H1 (cell line): ENCODE measurements at regions not wholly inside any gene's neighbourhood (a gene's known extent, or its start where the extent isn't known, plus 50 kb on each side); places are given as distances from the start of the nearest gene placed in this dataset.

Source experiments
- CTCF ChIA-PET: fragments of 300-600 bp; sonication (Branson Sonifier 250); formaldehyde crosslinking; loops from one replicate; lab custom pipeline; 2021; ENCODE audit not compliant: partially characterized antibody; lab: Charles Lee
- POLR2A ChIA-PET: fragments of 300-600 bp; sonication (Branson Sonifier 250); formaldehyde crosslinking; loops from one replicate; lab custom pipeline; 2021; ENCODE audit warnings: inconsistent platforms; ENCODE audit not compliant: partially characterized antibody; lab: Charles Lee
- DNase-seq, 2 experiments: peaks; one replicate each; pipeline versions ENCODE4 v3.0.0 to v3.0.0-alpha.2; 2010 to 2022; ENCODE audit warnings: low spot score in 2 of 2, low read depth in 1 of 2, mixed read lengths in 1 of 2
- FAIRE-seq: peaks from 2 replicates; lab custom pipeline; 2011; peaks lifted over from hg19 to GRCh38; lab: Jason Lieb, UNC
- H2AFZ ChIP-seq: 2 replicates; pipeline ENCODE4 v1.8.1; 2012; ENCODE audit warnings: low read length, inconsistent platforms
- H2AK5ac ChIP-seq: 2 replicates; pipeline ENCODE4 v1.6.1; 2013; ENCODE audit warnings: low read depth, low read length
- H2BK120ac ChIP-seq: replicated peaks from 2 replicates; pipeline ENCODE3; 2013; ENCODE audit warnings: low read depth, low read length, inconsistent platforms
- H2BK12ac ChIP-seq: 2 replicates; pipeline ENCODE4 v1.6.1; 2013; ENCODE audit warnings: low read depth, low read length
- H2BK15ac ChIP-seq: 2 replicates; pipeline ENCODE4 v1.6.1; 2013; ENCODE audit warnings: low read length
- H2BK20ac ChIP-seq: 2 replicates; pipeline ENCODE4 v1.6.1; 2013; ENCODE audit warnings: low read length
- H2BK5ac ChIP-seq: 2 replicates; pipeline ENCODE4 v1.6.1; 2013; ENCODE audit warnings: low read depth, low read length
- H3K14ac ChIP-seq: 2 replicates; pipeline ENCODE4 v1.6.1; 2013; ENCODE audit warnings: inconsistent platforms; ENCODE audit not compliant: insufficient read length
- H3K18ac ChIP-seq: 2 replicates; pipeline ENCODE4 v1.6.1; 2013; ENCODE audit warnings: low read length; ENCODE audit errors: extremely low read depth
- H3K23ac ChIP-seq: 2 replicates; pipeline ENCODE4 v1.6.1; 2013; ENCODE audit warnings: inconsistent platforms; ENCODE audit not compliant: insufficient read length
- H3K23me2 ChIP-seq: 2 replicates; pipeline ENCODE4 v1.6.1; 2013; ENCODE audit warnings: low read depth, low read length
- H3K27ac ChIP-seq: 2 replicates; pipeline ENCODE4 v1.6.1; 2011; ENCODE audit warnings: low read depth, low read length, inconsistent platforms
- H3K27me3 ChIP-seq, 4 experiments: replicated peaks in 1 of 4; 1 replicate in 1 of 4; 2 replicates in 3 of 4; pipeline versions ENCODE4 v1.6.1 to v1.8.1; 2011 to 2013; ENCODE audit warnings: low read length in 3 of 4, mild to moderate bottlenecking in 3 of 4, inconsistent platforms in 2 of 4, mixed read lengths in 2 of 4, moderate library complexity in 1 of 4; ENCODE audit not compliant: control insufficient read depth in 3 of 4, insufficient read depth in 3 of 4; ENCODE audit errors: extremely low read depth in 1 of 4
- H3K36me3 ChIP-seq, 4 experiments: 2 replicates each; pipeline versions ENCODE4 v1.6.1 to v1.8.1; 2011 to 2013; ENCODE audit warnings: mild to moderate bottlenecking in 4 of 4, low read length in 3 of 4, moderate library complexity in 2 of 4, control low read depth in 1 of 4, inconsistent platforms in 1 of 4; ENCODE audit not compliant: insufficient read depth in 4 of 4, control insufficient read depth in 2 of 4
- H3K4ac ChIP-seq: replicated peaks from 2 replicates; pipeline ENCODE3; 2013; ENCODE audit warnings: low read length, low read depth, mixed read lengths, inconsistent platforms; ENCODE audit not compliant: insufficient read length
- H3K4me1 ChIP-seq, 4 experiments: replicated peaks in 1 of 4; 1 replicate in 1 of 4; 2 replicates in 3 of 4; pipeline versions ENCODE4 v1.6.1 to v1.8.1; 2011 to 2013; ENCODE audit warnings: low read length in 3 of 4, inconsistent platforms in 2 of 4, mixed read lengths in 1 of 4; ENCODE audit not compliant: insufficient read depth in 4 of 4, control insufficient read depth in 3 of 4
- H3K4me2 ChIP-seq, 2 experiments: 2 replicates each; pipeline versions ENCODE4 v1.6.1 to v1.8.1; 2011 to 2013; ENCODE audit warnings: low read depth in 2 of 2, low read length in 2 of 2, control low read depth in 1 of 2, inconsistent platforms in 1 of 2, mild to moderate bottlenecking in 1 of 2; ENCODE audit not compliant: insufficient read depth in 1 of 2
- H3K4me3 ChIP-seq, 4 experiments: fragments of 200-600, 300-600 bp in 1 of 4; sonication (generic), shearing (Covaris generic), sonication (Bioruptor Twin) in 1 of 4; 2 replicates each; pipeline versions ENCODE4 v1.5.1 to v1.8.1; 2011 to 2016; ENCODE audit warnings: low read length in 4 of 4, low read depth in 3 of 4, control low read depth in 2 of 4, inconsistent platforms in 2 of 4, mild to moderate bottlenecking in 2 of 4, mixed read lengths in 1 of 4, moderate library complexity in 1 of 4; ENCODE audit not compliant: insufficient read depth in 2 of 4; ENCODE audit errors: extremely low read depth in 1 of 4
- H3K56ac ChIP-seq: replicated peaks from 2 replicates; pipeline ENCODE3; 2013; ENCODE audit warnings: low read depth, mild to moderate bottlenecking, mixed read lengths, low read length, inconsistent platforms; ENCODE audit not compliant: insufficient read length
- H3K79me1 ChIP-seq: 2 replicates; pipeline ENCODE4 v1.6.1; 2013; ENCODE audit warnings: low read depth, low read length, control low read depth
- H3K79me2 ChIP-seq, 2 experiments: 2 replicates each; pipeline versions ENCODE4 v1.6.1 to v1.8.1; 2012 to 2013; ENCODE audit warnings: low read length in 2 of 2, mild to moderate bottlenecking in 2 of 2, inconsistent platforms in 1 of 2; ENCODE audit not compliant: insufficient read depth in 2 of 2, control insufficient read depth in 1 of 2
- H3K9ac ChIP-seq, 4 experiments: replicated peaks in 1 of 4; 1 replicate in 1 of 4; 2 replicates in 3 of 4; pipeline versions ENCODE4 v1.6.1 to v1.8.1; 2011 to 2013; ENCODE audit warnings: low read depth in 3 of 4, low read length in 3 of 4, control low read depth in 2 of 4, mild to moderate bottlenecking in 2 of 4, moderate library complexity in 2 of 4, inconsistent platforms in 1 of 4; ENCODE audit errors: extremely low read depth in 1 of 4
- H3K9me3 ChIP-seq, 2 experiments: 2 replicates each; pipeline versions ENCODE4 v1.6.1 to v1.8.1; 2012 to 2013; ENCODE audit warnings: mild to moderate bottlenecking in 2 of 2, moderate library complexity in 2 of 2, control low read depth in 1 of 2, inconsistent platforms in 1 of 2, low read depth in 1 of 2, low read length in 1 of 2, mixed read lengths in 1 of 2; ENCODE audit not compliant: insufficient read depth in 2 of 2
- H4K20me1 ChIP-seq, 2 experiments: replicated peaks in 1 of 2; 2 replicates each; pipeline versions ENCODE3 to v1.8.1; 2011 to 2013; ENCODE audit warnings: inconsistent platforms in 2 of 2, low read length in 2 of 2, mild to moderate bottlenecking in 1 of 2; ENCODE audit not compliant: insufficient read depth in 2 of 2, control insufficient read depth in 1 of 2
- H4K5ac ChIP-seq: 2 replicates; pipeline ENCODE4 v1.6.1; 2013; ENCODE audit warnings: low read length, low read depth, mixed read lengths, inconsistent platforms; ENCODE audit not compliant: insufficient read length
- H4K8ac ChIP-seq: 2 replicates; pipeline ENCODE4 v1.8.0; 2013; ENCODE audit warnings: mild to moderate bottlenecking, moderate library complexity, low read length, inconsistent platforms; ENCODE audit not compliant: insufficient read depth; ENCODE audit errors: extremely low read depth
- H4K91ac ChIP-seq: replicated peaks from 2 replicates; pipeline ENCODE3; 2013; ENCODE audit warnings: low read length, mixed read lengths, inconsistent platforms; ENCODE audit not compliant: insufficient read length
- CHD1 ChIP-seq: IDR thresholded peaks from 2 replicates; pipeline ENCODE4 v1.6.1; 2012; ENCODE audit warnings: low read depth, low read length, improper control_type of control experiment
- CTCF ChIP-seq, 3 experiments: IDR thresholded peaks; 1 replicate in 2 of 3; 2 replicates in 1 of 3; pipeline versions ENCODE4 v1.5.1 to v1.6.1; 2011; ENCODE audit warnings: low read length in 3 of 3, mild to moderate bottlenecking in 3 of 3, inconsistent platforms in 2 of 3, low read depth in 1 of 3, moderate library complexity in 1 of 3; ENCODE audit not compliant: insufficient read depth in 1 of 3; ENCODE audit errors: control extremely low read depth in 1 of 3
- KDM1A ChIP-seq: fragments of 200-600, 300-600 bp; sonication (generic); IDR thresholded peaks from 2 replicates; pipeline ENCODE4 v1.7.1; 2016; ENCODE audit warnings: mild to moderate bottlenecking, low read length, borderline replicate concordance
- RXRA ChIP-seq: IDR thresholded peaks from 2 replicates; pipeline ENCODE4 v1.6.1; 2011; ENCODE audit warnings: low read depth, mild to moderate bottlenecking, low read length, moderate library complexity; ENCODE audit not compliant: insufficient read depth
- SP1 ChIP-seq: IDR thresholded peaks from 2 replicates; pipeline ENCODE4 v1.6.1; 2011; ENCODE audit warnings: low read depth, low read length
- SRF ChIP-seq: IDR thresholded peaks from 2 replicates; pipeline ENCODE4 v1.6.1; 2011; ENCODE audit warnings: mild to moderate bottlenecking, low read depth, low read length, moderate library complexity
- TAF1 ChIP-seq: IDR thresholded peaks from 2 replicates; pipeline ENCODE4 v1.6.1; 2011; ENCODE audit warnings: mild to moderate bottlenecking, low read depth, low read length
- TEAD4 ChIP-seq: IDR thresholded peaks from 2 replicates; pipeline ENCODE4 v1.6.1; 2012; ENCODE audit warnings: low read depth, low read length, inconsistent platforms, mixed read lengths
- USF2 ChIP-seq: IDR thresholded peaks from 2 replicates; pipeline ENCODE4 v1.6.1; 2011; ENCODE audit warnings: low read length, improper control_type of control experiment
- WGBS, 2 experiments: shearing (Covaris generic) in 1 of 2; methylation state at CpG; one replicate each; pipeline versions ENCODE4 v1.1.6 to v1.1.7; 2013 to 2015; ENCODE audit warnings: low lambda C conversion rate in 2 of 2, mixed read lengths in 2 of 2, inconsistent platforms in 1 of 2, low coverage in 1 of 2, missing lambda C conversion rate in 1 of 2; ENCODE audit not compliant: insufficient replicate concordance in 2 of 2, insufficient coverage in 1 of 2, insufficient read length in 1 of 2; ENCODE audit errors: extremely low coverage in 1 of 2, missing lambda C conversion rate in 1 of 2; 5-methylcytosine and 5-hydroxymethylcytosine counted together

GRCh38 chr6:88236612-88237360, 70.6 kb upstream of the CNR1 start:
- no peaks in the 10 kb centered on the region for H3K27me3 ChIP-seq
- H3K79me2 ChIP-seq, result no peaks in the 10 kb centered on the region
- 90% methylated on average over 7 of the region's 7 CpGs; no CpG with 5 or more reads in 1 of the 2 experiments for WGBS, 2 experiments
- TF ChIP-seq TEAD4, result no peak
- no peak for TF ChIP-seq KDM1A
- no peak for TF ChIP-seq SRF
- TF ChIP-seq CHD1, result no peak
- TF ChIP-seq RXRA, result no peak
- TF ChIP-seq SP1, result no peak
- TF ChIP-seq TAF1, result no peak
- no peak for TF ChIP-seq CTCF (IDR thresholded peaks at IDR 0.05; ENCODE audit: control extremely low read depth in 1 of 3, insufficient read depth in 1 of 3, low read depth in 1 of 3, low read length in 3 of 3)
- no peak for TF ChIP-seq USF2

More at GRCh38 chr6:88236612-88237360, 70.6 kb upstream of the CNR1 start:
- H3K9me3 ChIP-seq, result no peaks in the 10 kb centered on the region
- no peak overlapping the region for H4K91ac ChIP-seq
- H3K79me1 ChIP-seq, result no peaks in the 10 kb centered on the region
- H3K4me1 ChIP-seq, result no peaks in the 10 kb centered on the region
- H2BK15ac ChIP-seq, result no peak overlapping the region
- no peak overlapping the region for H3K23ac ChIP-seq
- H2BK120ac ChIP-seq, result no peak overlapping the region
- no peak overlapping the region for H3K4me3 ChIP-seq
- DNase-seq, result no peak
- POLR2A ChIA-PET, result interaction anchor here (1.1 kb wide), 1 partner anchor 70 kb away, joined by 3 read pairs; no protein-coding TSS in a partner anchor
- no peak overlapping the region for H2AK5ac ChIP-seq
- H2BK20ac ChIP-seq, result no peak overlapping the region
- no peak overlapping the region for H3K27ac ChIP-seq
- H3K4me2 ChIP-seq, result no peak overlapping the region
- no peak overlapping the region for H3K4ac ChIP-seq
- no peaks in the 10 kb centered on the region for H3K23me2 ChIP-seq
- H2BK12ac ChIP-seq, result no peak overlapping the region
- CTCF ChIA-PET, result interaction anchor here (0.9 to 3.5 kb wide), 5 partner anchors 130 to 339 kb away, joined by 3 to 43 read pairs (median 6); no protein-coding TSS in a partner anchor
- H3K36me3 ChIP-seq, result no peaks in the 10 kb centered on the region
- no peaks in the 10 kb centered on the region for H4K20me1 ChIP-seq
- H2AFZ ChIP-seq, result no peak overlapping the region
- no peak overlapping the region for H3K9ac ChIP-seq
- no peak overlapping the region for H2BK5ac ChIP-seq
- no peak for FAIRE-seq
- H3K18ac ChIP-seq, result no peak overlapping the region
- H4K8ac ChIP-seq, result no peak overlapping the region
- H4K5ac ChIP-seq, result no peak overlapping the region
- no peak overlapping the region for H3K14ac ChIP-seq
- H3K56ac ChIP-seq, result no peak overlapping the region
